SK-N-MC (cell line): ENCODE measurements at regions not wholly inside any gene's neighbourhood (a gene's known extent, or its start where the extent isn't known, plus 50 kb on each side); places are given as distances from the start of the nearest gene placed in this dataset.

Source experiments
- EZH2 ChIP-seq: fragments of 200-600 bp; sonication (generic); IDR thresholded peaks from one replicate; pipeline ENCODE4 v1.6.1; 2017; ENCODE audit warnings: antibody characterized with exemption
- FOXP2 ChIP-seq: optimal IDR thresholded peaks from 2 replicates; pipeline ENCODE3; 2011; ENCODE audit warnings: mild to moderate bottlenecking, moderate library complexity; ENCODE audit not compliant: insufficient read depth; ENCODE audit errors: extremely low read length, control extremely low read depth
- POLR2AphosphoS5 ChIP-seq: IDR thresholded peaks from 2 replicates; pipeline ENCODE4 v1.6.1; 2012; ENCODE audit warnings: mild to moderate bottlenecking, low read depth, low read length, borderline replicate concordance

- TF ChIP-seq EZH2, result no peak
- TF ChIP-seq POLR2AphosphoS5, result no peak
- no peak for TF ChIP-seq FOXP2
Measured at GRCh38 chr3:31077826-31078225, 183.4 kb upstream of the GADL1 start.
